ENCODE measurements at regions not wholly inside any gene's neighbourhood (a gene's known extent, or its start where the extent isn't known, plus 50 kb on each side); places are given as distances from the start of the nearest gene placed in this dataset.
"Not testable (repeated sequence)": the region's sequence is repeated elsewhere in the genome, so short reads cannot be mapped to it uniquely, and the experiment has no call there.

DNA sequence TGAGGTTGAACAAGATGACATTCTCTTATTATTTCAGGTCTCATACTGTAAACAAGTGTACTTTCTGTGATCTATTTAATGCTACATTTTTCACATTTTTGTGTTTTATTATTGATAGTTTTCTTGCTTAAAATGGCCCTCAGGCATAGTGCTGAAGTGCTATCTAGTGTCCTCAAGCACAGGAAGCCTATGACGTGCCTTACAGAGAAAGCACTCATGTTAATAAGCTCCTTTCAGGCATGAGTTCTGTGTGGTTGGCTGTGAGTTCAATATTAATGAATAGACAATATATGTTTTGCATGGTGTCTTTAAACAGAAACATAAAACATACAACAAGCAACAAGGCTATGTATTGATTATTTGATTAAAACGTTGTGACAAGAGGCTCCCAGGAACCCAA, 450.1 kb downstream of the PLK2 start:
- no peak for DNase-seq

DNA sequence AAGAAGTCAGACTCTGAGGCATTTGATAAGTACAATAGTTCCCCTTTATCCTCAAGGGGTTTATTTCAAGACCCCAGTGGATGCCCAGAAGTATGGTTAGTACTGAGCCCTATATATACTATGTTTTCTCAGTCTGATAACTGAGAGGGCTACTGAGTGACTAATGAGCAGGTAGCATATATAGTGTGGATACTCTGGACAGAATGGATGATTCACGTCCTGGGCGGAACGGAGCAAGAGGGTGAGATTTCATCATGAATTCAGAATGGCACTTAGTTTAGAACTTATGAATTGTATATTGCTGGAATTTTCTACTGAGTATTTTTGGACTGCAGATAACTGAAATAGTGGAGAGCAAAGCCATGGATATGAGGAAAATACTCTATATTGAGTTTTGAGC, 457.6 kb downstream of the PLK2 start:
- DNase-seq = no peak

DNA sequence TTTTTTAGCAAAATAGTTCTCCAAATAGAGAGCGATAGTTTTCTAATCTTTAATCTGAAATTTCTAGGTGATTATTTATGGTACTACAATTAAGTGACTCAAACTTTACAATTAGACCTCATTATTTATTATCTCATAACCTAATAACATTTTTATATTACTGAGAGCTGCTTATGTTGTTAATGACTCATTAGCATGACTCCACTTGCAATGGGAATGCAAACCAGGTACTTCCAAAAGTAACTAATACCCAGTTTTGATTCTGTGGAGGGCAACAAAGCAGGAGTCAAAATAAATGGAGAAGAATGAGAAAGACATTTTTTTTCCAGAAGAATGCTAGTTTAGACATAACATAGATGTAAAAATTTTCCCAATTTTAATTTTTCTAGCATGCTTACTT, 466.0 kb downstream of the PLK2 start:
- DNase-seq = no peak

DNA sequence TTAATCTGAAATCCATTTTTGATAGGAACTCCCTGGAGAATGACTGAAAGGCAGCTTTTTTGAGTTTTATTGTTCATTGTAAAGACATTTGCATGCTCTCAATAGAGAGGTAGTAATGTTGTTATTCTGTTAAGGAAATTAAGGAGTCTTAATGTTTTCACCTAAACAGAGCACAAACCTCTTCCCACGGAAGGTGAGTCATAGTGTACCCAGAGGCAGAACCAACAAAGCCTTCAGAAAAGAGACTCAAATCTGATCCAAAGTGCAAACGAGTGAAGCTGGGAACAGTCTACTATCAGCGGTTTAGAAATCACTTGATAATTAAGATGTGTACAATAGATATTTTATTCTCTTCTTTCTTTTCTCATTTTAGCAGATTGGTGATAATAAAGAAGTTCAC, 470.5 kb downstream of the PLK2 start:
- DNase-seq = no peak

DNA sequence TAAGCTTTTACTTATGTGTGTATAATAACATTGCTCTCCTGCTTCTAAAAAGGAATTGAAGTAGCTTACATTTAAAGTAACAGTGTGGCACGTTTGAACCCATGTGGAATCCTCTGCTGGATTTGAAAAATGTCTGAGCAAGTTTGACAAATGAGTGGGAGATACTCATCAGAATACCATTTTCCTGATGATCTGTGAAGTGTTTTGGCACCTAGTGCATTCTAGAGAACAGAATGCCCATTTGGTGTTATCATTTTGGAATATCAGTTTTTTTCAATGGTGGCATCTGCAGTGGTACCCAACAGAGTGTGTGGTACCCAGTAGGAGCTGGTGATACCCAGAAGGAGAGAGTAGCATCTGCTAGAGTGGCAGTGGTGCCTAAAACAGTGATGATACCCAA, 471.1 kb downstream of the PLK2 start:
- DNase-seq = no peak

DNA sequence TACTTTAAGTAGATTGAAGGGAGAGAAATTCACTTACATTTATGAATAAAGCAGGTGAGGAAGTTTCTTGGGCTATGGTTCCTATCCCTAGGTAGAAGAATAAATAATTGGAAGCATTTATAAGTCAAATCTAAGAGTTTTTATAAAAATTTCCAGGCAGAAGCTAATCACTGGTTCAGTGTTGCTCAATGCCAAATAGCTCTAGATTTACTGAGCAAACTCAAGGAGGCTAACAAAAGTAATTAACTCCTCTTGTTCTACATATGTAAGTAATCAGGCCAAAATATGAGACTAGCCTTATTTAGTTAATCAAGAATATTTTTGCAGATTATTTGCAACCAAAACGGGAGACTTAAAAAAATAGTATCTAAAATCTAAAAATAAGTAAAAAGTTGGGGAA, 472.3 kb downstream of the PLK2 start:
- DNase-seq = no peak

DNA sequence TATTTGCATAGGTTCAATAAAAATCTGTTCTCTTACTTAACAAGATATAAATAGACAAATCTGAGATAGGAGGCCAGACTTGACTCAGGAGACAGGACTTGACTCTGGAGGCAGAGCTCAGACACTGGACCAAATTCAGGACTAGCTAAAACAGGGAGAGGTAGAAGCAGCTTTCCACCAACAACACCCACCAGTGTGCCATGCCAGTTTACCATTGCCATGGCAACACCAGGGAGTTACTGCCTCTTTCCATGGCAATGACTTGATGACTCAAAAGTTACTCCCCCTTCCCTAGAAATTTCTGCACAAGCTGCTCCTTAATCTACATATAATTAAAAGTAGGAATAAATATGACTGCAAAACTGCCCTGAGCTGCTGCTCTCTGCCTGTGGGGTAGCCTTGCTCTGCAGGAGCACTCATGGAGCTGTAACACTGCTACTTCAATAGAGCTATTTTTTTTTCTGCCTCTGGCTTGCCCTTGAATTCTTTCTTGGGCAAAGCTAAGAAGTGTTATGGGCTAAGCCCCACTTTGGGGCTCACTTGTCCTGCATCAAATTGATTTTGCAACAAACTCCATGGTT, 473.0 kb downstream of the PLK2 start:
- DNase-seq = no peak

DNA sequence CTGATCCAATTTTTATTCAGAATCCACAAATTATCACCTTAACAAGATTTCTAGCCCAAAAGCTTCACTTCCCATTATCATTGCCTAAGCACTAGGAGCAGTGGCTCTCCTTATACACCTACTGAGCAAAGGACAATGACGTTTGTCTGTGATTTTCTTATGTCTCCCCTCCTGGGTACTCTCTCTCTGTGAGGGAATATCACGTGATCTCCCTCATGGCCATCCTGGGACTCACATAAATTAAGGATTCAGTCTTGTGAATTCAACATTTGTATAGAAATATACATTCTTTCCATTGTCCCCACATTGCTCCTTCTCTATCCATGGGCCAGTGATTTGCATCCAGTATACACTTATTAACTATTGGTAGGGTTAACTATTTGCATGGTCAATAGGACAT, 476.5 kb downstream of the PLK2 start:
- DNase-seq = no peak

DNA sequence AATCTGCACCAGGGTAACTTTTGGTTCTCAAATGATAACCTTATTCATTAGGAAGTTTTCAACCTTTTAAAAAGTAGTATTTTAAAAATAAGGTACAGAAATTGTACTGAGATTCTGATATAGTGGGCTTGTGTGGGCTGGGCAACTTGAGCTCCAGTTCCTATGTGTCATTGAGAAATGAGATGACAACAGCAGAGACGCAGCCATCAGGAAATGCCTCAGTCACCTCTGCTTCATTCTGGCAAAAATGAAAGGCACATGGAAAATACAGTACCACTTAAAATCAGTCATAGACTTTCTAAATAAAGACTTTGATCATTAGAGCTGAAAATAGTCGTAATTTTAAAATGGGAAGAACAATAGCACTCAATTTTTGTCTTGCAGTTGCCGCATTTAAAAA, 480.2 kb downstream of the PLK2 start:
- no peak for DNase-seq

DNA sequence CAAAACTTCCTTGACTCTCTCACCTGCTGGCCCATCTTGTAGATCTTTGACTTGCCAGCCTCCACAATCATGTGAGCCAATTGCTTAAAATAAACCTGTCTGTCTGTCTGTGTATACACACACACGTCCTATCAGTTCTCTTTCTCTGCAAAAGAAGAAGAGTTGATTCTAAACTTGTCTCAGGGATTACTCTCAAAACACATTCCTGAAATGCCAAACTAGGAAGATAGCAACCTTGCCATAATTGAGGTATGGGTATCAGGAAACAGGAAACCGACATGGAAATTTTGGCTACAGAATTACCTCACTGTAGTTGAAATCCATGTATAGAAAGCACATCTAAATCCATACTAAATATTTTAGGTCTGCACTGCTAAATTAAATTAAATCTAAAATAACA, 483.4 kb downstream of the PLK2 start:
- no peak for DNase-seq

DNA sequence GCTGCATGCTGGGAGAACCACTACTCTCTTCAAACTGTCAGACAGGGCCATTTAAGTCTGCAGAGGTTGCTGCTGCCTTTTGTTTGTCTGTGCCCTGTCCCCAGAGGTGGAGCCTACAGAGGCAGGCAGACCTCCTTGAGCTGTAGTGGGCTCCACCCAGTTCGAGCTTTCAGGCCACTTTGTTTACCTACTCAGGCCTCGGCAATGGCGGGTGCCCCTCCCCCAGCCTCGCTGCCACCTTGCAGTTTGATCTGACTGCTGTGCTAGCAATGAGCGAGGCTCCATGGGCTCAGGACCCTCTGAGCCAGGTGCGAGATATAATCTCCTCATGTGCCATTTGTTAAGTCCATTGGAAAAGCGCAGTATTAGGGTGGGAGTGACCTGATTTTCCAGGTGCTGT, 487.8 kb downstream of the PLK2 start:
- not testable (repeated sequence) for DNase-seq

DNA sequence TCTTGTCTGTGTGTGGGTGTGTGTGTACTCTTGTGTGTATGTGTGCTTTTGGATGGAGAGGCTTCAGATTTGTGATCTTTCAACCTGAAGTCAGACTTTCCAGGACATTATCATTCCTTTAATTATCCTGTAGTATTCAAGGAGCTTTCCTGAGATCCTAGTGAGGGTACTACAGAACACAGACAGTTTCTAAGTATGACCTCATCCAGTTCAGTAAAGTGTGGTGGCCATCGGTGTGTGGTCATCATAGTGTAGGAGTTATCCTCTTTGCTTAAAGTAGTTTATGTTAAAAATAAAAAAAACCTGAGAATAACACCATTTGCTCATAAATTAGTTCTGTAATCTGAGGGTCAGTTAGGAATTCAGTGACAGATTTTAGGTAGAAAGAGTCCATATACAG, 478.0 kb upstream of the ACTBL2 start:
- no peak for DNase-seq

DNA sequence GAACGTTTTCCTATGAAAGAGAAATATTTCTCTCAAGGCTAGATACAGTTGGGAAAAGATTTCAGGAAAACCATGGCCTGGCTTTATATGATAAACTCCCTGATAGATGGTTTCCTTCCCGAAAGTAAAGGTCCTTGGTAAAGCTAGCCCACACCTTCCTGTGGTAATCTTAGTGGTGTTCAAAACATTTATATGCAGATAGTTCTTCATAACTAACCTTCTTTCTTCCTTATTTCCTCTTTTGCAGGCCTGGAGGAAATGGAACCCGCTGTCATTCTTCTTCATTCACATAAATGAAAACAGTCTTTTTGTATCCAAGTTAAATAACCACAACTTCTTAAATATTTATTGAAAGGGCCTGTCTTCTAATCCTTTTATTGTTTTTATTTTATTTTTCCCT, 474.0 kb upstream of the ACTBL2 start:
- no peak for DNase-seq

DNA sequence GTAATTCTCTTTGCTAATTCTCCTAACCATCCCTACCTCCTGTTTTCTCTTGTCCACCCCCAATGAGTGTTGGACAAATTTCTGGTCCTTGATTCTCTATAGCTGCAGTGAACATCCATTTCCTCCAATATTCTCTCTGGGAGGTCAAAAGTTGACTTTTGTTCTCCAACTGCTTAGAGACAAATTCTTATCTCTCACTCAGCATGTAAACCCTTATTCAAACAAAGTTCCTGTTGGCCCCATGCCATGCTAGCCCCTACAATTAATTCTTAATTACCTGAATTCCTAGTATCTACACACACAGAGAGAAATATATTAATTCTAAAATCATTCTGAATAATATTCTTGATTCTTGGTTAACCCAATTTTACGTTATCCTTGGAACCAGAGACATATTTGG, 472.9 kb upstream of the ACTBL2 start:
- DNase-seq = no peak

DNA sequence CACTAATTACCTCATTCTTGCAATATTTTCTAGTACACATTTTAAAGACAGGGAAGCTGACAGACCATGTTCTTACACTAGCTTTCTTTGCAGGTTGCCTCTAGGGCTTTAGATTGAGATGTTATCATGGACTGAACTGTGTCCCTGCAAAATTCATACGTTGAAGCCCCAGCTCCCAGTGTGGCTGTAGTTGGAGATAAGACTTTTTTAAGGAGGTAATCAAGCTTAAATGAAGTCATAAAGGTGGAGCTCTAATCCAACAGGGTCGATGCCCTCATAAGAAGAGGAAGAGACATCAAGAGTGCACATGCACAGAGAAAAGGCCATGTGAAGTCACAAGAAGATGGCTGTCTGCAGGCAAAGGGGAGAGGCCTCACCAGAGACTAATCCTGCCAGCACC, 471.2 kb upstream of the ACTBL2 start:
- no peak for DNase-seq

DNA sequence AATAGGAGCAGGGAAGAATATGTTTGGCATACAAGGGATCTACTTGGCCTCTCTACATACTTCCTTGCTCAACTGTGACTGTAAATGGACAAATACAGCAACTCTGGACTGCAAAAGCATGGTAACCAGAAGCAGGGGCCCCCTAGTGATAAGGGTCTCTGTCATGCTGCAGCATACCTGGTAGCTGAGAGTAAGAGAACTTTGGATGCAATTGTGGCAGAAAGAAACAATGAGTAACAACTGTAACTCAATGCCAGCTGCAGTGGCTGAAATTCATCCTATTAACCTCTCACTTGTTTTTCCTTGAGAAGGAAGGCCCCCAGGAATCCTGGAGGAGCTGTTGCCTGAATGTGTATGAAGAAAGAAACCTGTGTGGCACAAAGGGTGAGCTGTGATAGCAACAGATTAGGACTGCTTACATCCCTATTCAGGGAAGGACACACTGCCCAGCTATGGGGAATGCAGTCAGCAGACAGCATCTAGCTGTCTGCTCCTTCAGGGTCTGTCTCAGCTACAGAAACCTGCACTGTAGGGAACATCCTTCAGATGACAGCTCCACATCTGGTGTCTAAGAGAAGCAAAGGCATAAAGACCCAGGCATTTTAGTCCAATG, 468.1 kb upstream of the ACTBL2 start:
- DNase-seq = no peak

DNA sequence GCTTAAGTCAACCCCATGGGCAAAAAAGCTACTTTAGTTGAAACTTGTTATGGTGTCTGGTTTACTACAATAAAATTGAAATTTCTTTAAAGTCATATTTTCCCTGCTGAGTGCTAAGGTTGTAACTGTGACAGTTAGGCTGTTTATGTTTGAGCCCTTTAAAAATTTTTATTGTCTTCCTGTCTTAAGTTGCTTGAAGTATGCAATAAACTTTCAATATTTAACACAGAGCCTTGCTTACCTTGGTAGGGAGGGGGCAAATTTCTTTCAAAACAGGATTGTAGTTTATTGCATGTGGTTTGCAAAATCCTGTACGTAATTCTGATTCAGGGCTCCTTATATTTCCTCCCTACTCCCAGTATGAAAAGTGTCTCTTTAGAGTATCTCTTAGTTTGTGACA, 465.5 kb upstream of the ACTBL2 start:
- no peak for DNase-seq

DNA sequence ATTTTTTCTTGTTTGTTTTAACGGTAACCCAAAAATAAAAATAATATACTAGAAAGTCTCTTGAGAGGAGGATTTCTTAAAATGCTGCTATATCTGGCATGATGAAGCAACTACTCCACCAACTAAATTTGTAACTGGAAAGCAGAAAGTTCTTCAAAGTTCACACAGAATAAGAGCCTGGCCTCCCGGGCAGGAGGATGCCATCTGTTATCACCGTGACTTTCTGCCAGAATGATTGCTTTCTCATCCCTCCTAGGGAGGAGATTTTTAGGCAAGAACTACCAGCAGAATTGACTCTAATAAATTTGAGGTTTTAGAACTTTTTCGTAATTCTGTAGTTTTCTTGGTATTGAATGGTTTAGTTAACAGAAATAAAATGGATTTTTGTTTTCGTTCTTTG, 464.6 kb upstream of the ACTBL2 start:
- no peak for DNase-seq

DNA sequence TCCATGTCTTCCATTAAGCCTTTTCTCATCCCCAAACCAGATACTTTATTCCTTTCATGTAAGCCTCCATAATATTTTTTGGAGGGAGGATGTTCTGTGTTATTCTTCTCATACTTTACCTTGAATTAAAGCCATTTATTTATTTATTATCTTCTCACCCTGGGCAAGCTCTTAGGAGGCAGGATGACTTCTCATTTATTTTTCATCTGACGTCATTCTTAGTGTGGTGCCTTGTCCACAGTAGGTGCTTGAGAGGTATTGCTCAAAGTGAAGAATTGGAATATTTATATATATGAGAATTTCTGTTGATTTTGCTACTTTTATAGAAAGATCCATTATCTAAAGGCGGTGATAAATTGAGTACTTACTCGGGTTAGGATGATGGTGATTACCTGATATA, 458.3 kb upstream of the ACTBL2 start:
- DNase-seq = no peak

DNA sequence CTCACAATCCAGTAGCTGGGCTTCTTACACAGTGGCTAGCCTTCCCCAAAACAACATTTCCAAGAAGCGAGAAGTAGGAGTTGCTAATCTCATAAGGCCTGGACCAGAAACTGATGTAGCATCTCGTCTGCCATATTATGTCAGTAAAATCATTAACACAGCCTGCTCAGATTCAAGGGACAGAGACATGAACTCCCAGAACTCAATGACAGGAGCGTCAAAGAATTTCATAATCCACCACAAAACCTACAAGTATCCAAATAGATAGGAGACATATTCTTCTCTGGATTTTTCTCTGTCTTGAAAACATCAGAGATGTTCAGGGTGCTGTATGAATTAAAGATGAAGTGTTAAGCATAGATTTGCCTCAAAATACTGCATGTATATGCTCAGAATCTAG, 457.6 kb upstream of the ACTBL2 start:
- DNase-seq = no peak

DNA sequence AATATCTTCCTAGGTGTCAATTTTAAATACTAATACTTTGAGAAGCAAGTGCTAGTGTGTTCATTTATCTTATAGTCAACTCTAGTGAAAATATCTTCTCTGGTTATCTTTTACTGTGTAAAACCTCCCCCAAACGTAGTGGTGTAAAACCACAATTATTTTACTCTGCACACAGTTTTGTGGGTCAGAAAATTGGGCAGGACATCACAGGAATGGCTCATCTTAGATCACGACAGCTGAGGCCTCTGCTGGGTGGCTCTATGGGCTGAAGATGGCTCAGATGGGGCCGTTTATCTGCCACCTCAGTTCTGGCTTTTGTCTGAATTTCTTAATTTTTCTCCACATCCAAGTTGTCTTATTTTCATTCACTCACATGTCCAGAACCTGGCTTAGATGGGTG, 457.2 kb upstream of the ACTBL2 start:
- no peak for DNase-seq

DNA sequence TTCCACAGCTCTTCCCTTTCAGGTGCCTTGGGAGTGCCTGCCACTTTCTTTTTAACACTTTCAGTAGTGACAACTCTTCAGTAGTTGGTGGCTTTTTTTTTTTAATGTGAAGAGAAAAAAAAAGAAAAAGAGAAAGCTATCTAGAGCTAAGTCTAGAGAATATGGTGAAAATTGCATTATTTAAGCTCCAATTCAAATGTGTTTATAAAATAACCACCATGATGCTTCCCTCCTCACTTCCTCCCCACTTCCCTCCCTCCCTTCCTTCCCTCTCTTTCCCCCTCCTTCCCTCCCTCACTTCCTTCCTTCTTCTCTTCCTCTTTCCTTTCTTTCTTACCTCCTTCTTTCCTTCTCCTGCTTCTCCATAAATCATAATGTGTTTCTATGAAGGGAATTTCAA, 456.7 kb upstream of the ACTBL2 start:
- no peak for DNase-seq

DNA sequence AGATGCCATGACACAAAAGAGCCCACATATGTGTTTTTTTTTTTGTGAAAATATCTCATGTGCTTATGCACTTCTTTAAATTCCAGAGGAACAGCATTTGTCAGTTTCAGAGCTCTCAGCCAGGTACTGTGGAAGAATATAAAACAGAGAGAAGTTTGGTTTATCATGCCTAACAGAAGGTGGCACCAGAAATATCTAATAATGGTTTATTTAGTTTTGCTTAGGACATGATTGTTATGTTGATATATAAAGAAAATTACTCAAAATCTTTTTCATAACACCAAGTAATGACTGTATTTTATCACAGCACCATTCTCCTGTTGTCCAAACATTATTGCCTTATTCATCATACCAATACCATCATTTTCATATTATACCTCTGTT, 455.6 kb upstream of the ACTBL2 start:
- no peak for DNase-seq

DNA sequence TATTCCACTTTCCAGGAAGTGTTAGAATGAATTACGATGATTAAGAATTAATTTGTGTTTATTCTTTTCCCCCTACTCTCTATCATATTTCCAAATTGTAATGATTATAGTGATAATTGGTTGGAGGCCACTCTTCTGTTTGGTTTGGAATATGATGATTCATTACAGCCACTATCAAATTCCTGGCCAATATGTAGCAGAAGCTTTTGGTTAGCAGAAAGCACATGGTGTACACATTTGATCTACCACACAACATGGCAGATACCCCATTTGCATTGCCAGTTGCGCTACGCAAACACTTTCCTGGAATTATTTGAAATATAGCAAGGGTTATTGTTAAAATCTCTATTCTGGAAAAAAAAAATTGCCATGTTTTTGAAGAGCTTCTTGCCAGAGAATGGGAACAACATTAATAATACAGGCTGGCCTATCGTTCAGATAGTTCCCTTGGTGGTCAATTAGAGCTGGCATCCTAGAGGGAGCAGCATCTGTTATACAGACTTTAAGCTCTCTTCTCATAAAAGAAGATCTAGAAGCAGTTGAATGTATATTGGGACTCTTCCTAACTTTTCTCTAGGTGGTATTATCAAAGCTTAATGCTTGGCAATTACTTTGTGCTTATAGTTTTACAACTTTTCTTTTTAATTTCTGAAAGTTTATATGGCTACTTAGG, 455.0 kb upstream of the ACTBL2 start:
- no peak for DNase-seq

DNA sequence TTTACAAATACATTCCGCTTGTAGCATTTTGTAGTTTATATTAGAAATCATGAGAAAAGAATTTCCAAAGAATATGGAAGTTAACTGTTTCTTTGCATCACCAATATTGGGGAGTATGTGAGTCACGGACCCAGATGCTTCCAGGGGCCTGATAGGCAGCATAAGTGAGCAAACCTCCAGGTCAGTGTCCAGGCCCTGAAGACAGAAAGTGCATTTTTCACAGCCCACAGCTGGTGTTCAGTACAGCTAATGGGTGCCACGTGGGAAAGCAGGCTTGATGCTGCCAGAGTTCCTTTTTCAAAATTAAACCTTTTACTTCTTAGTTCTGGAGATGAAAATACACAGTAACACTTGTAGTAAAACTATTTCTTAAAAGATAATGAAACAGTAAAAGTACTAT, 454.4 kb upstream of the ACTBL2 start:
- DNase-seq = no peak

Measured in activated CD8-positive, alpha-beta memory T cell treated with anti-CD3 and anti-CD28 coated beads, Interleukin-2, amount 50 U/mL, for 4 hours (primary cell).